HEK293T (cell line): ENCODE measurements at regions not wholly inside any gene's neighbourhood (a gene's known extent, or its start where the extent isn't known, plus 50 kb on each side); places are given as distances from the start of the nearest gene placed in this dataset.

Experiments
- ARNT ChIP-seq: fragments of 450-650 bp; IDR thresholded peaks from 2 replicates; pipeline ENCODE4 v1.6.1; 2017; ENCODE audit warnings: mild to moderate bottlenecking
- BHLHE40 ChIP-seq: fragments of 450-650 bp; IDR thresholded peaks from 2 replicates; pipeline ENCODE4 v1.6.1; 2016; ENCODE audit warnings: mild to moderate bottlenecking, moderate library complexity, borderline replicate concordance
- CTBP1 ChIP-seq: fragments of 450-650 bp; IDR thresholded peaks from 2 replicates; pipeline ENCODE4 v1.6.1; 2016; ENCODE audit warnings: borderline replicate concordance
- ELF4 ChIP-seq: fragments of 450-650 bp; IDR thresholded peaks from 2 replicates; pipeline ENCODE4 v1.6.1; 2017; ENCODE audit warnings: antibody characterized with exemption
- FOXA1 ChIP-seq: fragments of 450-650 bp; IDR thresholded peaks from 2 replicates; pipeline ENCODE4 v1.6.1; 2016; ENCODE audit warnings: mild to moderate bottlenecking
- FOXM1 ChIP-seq: fragments of 450-650 bp; IDR thresholded peaks from 2 replicates; pipeline ENCODE4 v1.6.1; 2017; ENCODE audit warnings: mild to moderate bottlenecking, borderline replicate concordance
- HDGF ChIP-seq: fragments of 450-650 bp; IDR thresholded peaks from 2 replicates; pipeline ENCODE4 v1.6.1; 2017; ENCODE audit warnings: antibody characterized with exemption, borderline replicate concordance
- L3MBTL2 ChIP-seq: fragments of 450-650 bp; conservative IDR thresholded peaks from 2 replicates; pipeline ENCODE4 v1.6.1; 2016; ENCODE audit warnings: mild to moderate bottlenecking
- NFRKB ChIP-seq: fragments of 450-650 bp; IDR thresholded peaks from 2 replicates; pipeline ENCODE4 v1.6.1; 2016; ENCODE audit warnings: mild to moderate bottlenecking, moderate library complexity
- SP1 ChIP-seq: fragments of 450-650 bp; IDR thresholded peaks from 2 replicates; pipeline ENCODE4 v1.6.1; 2017
- SUZ12 ChIP-seq: fragments of 450-650 bp; IDR thresholded peaks from 2 replicates; pipeline ENCODE4 v1.6.1; 2016; ENCODE audit warnings: mild to moderate bottlenecking
- TARDBP ChIP-seq: fragments of 450-650 bp; IDR thresholded peaks from 2 replicates; pipeline ENCODE4 v1.6.1; 2016
- ZNF384 ChIP-seq: fragments of 450-650 bp; IDR thresholded peaks from 2 replicates; pipeline ENCODE4 v1.6.1; 2016

GRCh38 chr2:190804182-190804795, 76.3 kb upstream of the GLS start:
- TF ChIP-seq CTBP1, result no peak
- no peak for TF ChIP-seq SUZ12
- TF ChIP-seq BHLHE40, result no peak
- TF ChIP-seq TARDBP, result no peak
- TF ChIP-seq L3MBTL2, result no peak
- TF ChIP-seq ELF4, result no peak
- TF ChIP-seq HDGF, result no peak
- TF ChIP-seq FOXA1, result no peak
- TF ChIP-seq SP1, result no peak
- TF ChIP-seq FOXM1, result no peak
- no peak for TF ChIP-seq NFRKB
- TF ChIP-seq ARNT, result no peak
- no peak for TF ChIP-seq ZNF384
